Heart right ventricle (tissue), 16 donors: ENCODE measurements at regions not wholly inside any gene's neighbourhood (a gene's known extent, or its start where the extent isn't known, plus 50 kb on each side); places are given as distances from the start of the nearest gene placed in this dataset.

Experiments
- ATAC-seq, 8 donors: fragments of 200-7000 bp; cut with Tn5 transposase; one replicate each; pipeline ENCODE4 v1.9.1; 2020; ENCODE audit warnings: mild to moderate bottlenecking in 8 of 8, moderate library complexity in 8 of 8, moderate number of reproducible peaks in 1 of 8
- DNase-seq, 2 donors: peaks; one replicate each; pipeline ENCODE4 v3.0.0-alpha.2; 2020
- H3K27ac ChIP-seq, 10 donors: fragments of 200-600 bp; sonication (generic) in 2 of 10; one replicate each; pipeline versions ENCODE4 v1.5.0 to v1.8.0; 2020 to 2022; ENCODE audit warnings: mild to moderate bottlenecking in 3 of 10
- H3K27me3 ChIP-seq, 7 donors: fragments of 200-600 bp; one replicate each; pipeline ENCODE4 v1.8.0; 2021 to 2022; ENCODE audit warnings: mild to moderate bottlenecking in 2 of 7
- H3K36me3 ChIP-seq, 9 donors: fragments of 200-600 bp; sonication (generic) in 1 of 9; one replicate each; pipeline versions ENCODE4 v1.5.0 to v1.8.0; 2020 to 2022; ENCODE audit warnings: mild to moderate bottlenecking in 2 of 9
- H3K4me1 ChIP-seq, 9 donors: fragments of 200-600 bp; sonication (generic) in 1 of 9; one replicate each; pipeline versions ENCODE4 v1.5.0 to v1.8.0; 2020 to 2022; ENCODE audit warnings: mild to moderate bottlenecking in 4 of 9
- H3K4me3 ChIP-seq, 10 donors: fragments of 200-600 bp; sonication (generic) in 2 of 10; one replicate each; pipeline versions ENCODE4 v1.5.0 to v1.8.0; 2020 to 2022; ENCODE audit warnings: mild to moderate bottlenecking in 7 of 10, moderate library complexity in 2 of 10
- H3K9me3 ChIP-seq, 11 donors: fragments of 200-600 bp in 10 of 11; sonication (generic) in 2 of 11; one replicate each; pipeline versions ENCODE4 v1.5.0 to v1.8.0; 2013 to 2022; ENCODE audit warnings: mild to moderate bottlenecking in 2 of 11, control low read depth in 1 of 11, moderate library complexity in 1 of 11
- CTCF ChIP-seq, 9 donors: fragments of 200-600 bp; sonication (generic) in 2 of 9; IDR thresholded peaks; one replicate each; pipeline versions ENCODE4 v1.5.0 to v1.8.0; 2021 to 2022; ENCODE audit warnings: antibody characterized with exemption in 9 of 9, mild to moderate bottlenecking in 5 of 9, moderate library complexity in 1 of 9
- WGBS, 2 donors: extraction: QIAGEN DNeasy Blood & Tissue Kit; methylation state at CpG; one replicate each; pipeline ENCODE4 v1.1.7; 2013; ENCODE audit warnings: inconsistent platforms in 1 of 2; 5-methylcytosine and 5-hydroxymethylcytosine counted together
- intact Hi-C, 10 donors: fragments of 100-400 bp; cut with DNase I; formaldehyde crosslinking; loops; one replicate each; pipeline versions ENCODE4 v1.11.1 to v1.14.2; 2022
- microRNA-seq, 2 donors: library from miRNA; unstranded; fragments of <30 nt; microRNA quantifications; one replicate each; pipeline ENCODE4 v1.2.0, GENCODE V29; 2021
- donor health status: Arrhythmogenic right ventricular cardiomyopathy.
- donor health status: ischemic (EF 13 %, LVEDD 7.1; RV severe dilation, severe dysfunction).
- donor health status: healthy with polysubstance abuse.
- donor health status: DM: no; HTN: yes; CAD: no.
- donor health status: DM: no; HTN: no; CAD: no.
- donor health status: ischemic (EF 25% LVEDD 6.9; RV normal size, moderate dysfunction).
- donor health status: ischemic (EF 25% LVEDD 5.7; RV mildly dilated, moderate dysfunction).
- donor health status: healthy.
- donor health status: DM: yes; HTN: yes; CAD: no.
- donor health status: Ischemic cardiomyopathy.
- donor health status: ischemic (EF 35%, LVEDD 5.7; RV mildly dilated, moderate dysfunction).
- donor health status: nonischemic (EF 11% LVEDD 7.7; RV severe dilation, severe dysfunction).
- donor health status: DM: yes; HTN: yes; CAD: no.
- donor health status: PGD.
- donor health status: ischemic (EF 29% LVEDD 5.4; RV normal size, mild dysfunction).
- donor health status: nonischemic (EF 23%, LVEDD 6.1; RV moderate dilation, normal function).

GRCh38 chr2:10252661-10253060, 50.0 kb upstream of the HPCAL1 start:
- no peak overlapping the region for H3K4me3 ChIP-seq
- intact Hi-C loops = no loop called here
- ATAC-seq (no peak), DNase-seq (no peak)
- H3K27me3 ChIP-seq = peaks cover 0 to 5% (median 0%) of the 10 kb centered on the region in 7 donors
- no peaks in the 10 kb centered on the region for H3K4me1 ChIP-seq
- peaks cover 0 to 28% (median 20%) of the 10 kb centered on the region in 11 donors for H3K9me3 ChIP-seq
- no peaks in the 10 kb centered on the region for H3K36me3 ChIP-seq
- 76 to 84% methylated on average over 3 of the region's 3 CpGs for WGBS, 2 donors
- TF ChIP-seq CTCF (IDR thresholded peaks at IDR 0.05) = no peak
- H3K27ac ChIP-seq = no peak overlapping the region

Small RNAs in the stretch of these regions (microRNA-seq; reads per million reads assigned to microRNA genes)
- 0 reads per million in 2 donors for gene MIR4261
